B cell (primary cell): ENCODE measurements at regions not wholly inside any gene's neighbourhood (a gene's known extent, or its start where the extent isn't known, plus 50 kb on each side); places are given as distances from the start of the nearest gene placed in this dataset.

ENCODE experiments used
- EZH2 ChIP-seq: IDR thresholded peaks from 2 replicates; pipeline ENCODE4 v1.6.1; 2012; ENCODE audit warnings: borderline replicate concordance, low read depth, mild to moderate bottlenecking, moderate library complexity, low read length; ENCODE audit not compliant: insufficient read depth, poor library complexity, severe bottlenecking
- TF ChIP-seq, protein P1 (sequence below): fragments of 200-600 bp; IDR thresholded peaks from one replicate; pipeline ENCODE4 v1.8.0; 2022; ENCODE audit warnings: antibody characterized with exemption, mild to moderate bottlenecking

DNA sequence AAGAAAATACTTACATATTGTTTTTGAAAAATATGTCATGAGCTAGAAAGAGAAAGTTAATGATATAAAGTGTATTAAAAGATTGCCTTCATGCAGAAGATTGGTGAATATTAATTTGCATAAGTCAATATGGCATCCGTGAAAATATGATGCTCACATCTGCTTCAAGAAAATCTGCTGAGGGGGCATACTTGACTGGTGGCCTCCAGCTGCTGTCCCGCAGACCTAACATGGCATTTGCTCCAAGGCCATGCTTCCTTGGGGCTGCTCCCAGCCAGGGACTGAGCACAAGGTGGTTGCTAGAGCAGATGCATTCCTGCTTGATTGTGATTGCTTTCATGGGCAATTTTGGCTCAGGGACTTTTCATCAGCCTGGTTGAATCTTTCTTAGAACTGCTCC is 133.8 kb downstream of the TTC6 start:
- TF ChIP-seq, protein P1, sequence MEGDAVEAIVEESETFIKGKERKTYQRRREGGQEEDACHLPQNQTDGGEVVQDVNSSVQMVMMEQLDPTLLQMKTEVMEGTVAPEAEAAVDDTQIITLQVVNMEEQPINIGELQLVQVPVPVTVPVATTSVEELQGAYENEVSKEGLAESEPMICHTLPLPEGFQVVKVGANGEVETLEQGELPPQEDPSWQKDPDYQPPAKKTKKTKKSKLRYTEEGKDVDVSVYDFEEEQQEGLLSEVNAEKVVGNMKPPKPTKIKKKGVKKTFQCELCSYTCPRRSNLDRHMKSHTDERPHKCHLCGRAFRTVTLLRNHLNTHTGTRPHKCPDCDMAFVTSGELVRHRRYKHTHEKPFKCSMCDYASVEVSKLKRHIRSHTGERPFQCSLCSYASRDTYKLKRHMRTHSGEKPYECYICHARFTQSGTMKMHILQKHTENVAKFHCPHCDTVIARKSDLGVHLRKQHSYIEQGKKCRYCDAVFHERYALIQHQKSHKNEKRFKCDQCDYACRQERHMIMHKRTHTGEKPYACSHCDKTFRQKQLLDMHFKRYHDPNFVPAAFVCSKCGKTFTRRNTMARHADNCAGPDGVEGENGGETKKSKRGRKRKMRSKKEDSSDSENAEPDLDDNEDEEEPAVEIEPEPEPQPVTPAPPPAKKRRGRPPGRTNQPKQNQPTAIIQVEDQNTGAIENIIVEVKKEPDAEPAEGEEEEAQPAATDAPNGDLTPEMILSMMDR, result no peak
- no peak for TF ChIP-seq EZH2
